ENCODE measurements at regions not wholly inside any gene's neighbourhood (a gene's known extent, or its start where the extent isn't known, plus 50 kb on each side); places are given as distances from the start of the nearest gene placed in this dataset.

DNA sequence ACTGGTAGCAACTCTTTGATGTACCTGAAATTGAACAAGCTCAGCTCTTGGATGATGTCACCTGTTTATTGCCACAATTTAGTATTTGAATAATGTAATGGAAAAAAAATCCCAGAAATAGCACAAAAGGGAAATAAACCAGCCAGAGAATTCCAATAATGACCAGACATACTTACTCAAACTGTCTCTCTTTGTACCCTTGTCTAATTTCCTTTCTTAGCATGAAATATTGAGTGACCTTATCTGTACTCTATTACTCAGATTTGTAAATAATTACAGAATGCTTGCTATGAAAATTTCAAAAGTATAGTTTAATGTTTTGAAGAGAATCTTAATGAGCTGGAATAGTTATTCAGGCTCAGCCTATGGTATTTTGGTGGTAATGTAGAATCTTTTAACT lies 555.4 kb upstream of the SGO1 start:
- TF ChIP-seq, protein P1, sequence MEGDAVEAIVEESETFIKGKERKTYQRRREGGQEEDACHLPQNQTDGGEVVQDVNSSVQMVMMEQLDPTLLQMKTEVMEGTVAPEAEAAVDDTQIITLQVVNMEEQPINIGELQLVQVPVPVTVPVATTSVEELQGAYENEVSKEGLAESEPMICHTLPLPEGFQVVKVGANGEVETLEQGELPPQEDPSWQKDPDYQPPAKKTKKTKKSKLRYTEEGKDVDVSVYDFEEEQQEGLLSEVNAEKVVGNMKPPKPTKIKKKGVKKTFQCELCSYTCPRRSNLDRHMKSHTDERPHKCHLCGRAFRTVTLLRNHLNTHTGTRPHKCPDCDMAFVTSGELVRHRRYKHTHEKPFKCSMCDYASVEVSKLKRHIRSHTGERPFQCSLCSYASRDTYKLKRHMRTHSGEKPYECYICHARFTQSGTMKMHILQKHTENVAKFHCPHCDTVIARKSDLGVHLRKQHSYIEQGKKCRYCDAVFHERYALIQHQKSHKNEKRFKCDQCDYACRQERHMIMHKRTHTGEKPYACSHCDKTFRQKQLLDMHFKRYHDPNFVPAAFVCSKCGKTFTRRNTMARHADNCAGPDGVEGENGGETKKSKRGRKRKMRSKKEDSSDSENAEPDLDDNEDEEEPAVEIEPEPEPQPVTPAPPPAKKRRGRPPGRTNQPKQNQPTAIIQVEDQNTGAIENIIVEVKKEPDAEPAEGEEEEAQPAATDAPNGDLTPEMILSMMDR (IDR thresholded peaks at IDR 0.05) = no peak
- TF ChIP-seq EZH2 (IDR thresholded peaks at IDR 0.05) (no peak), EZH2phosphoT487 (IDR thresholded peaks at IDR 0.05) (no peak)
